K562 (cell line): ENCODE measurements at regions not wholly inside any gene's neighbourhood (a gene's known extent, or its start where the extent isn't known, plus 50 kb on each side); places are given as distances from the start of the nearest gene placed in this dataset.

Experiments used
- ATAC-seq: fragments of 200-7000 bp; cut with Tn5 transposase; 3 replicates; pipeline ENCODE4 v1.9.1; 2020; ENCODE audit warnings: moderate library complexity
- BruUV-seq: library from RNA; stranded (reverse); fragments of 400-500 nt; replicated peaks from 2 replicates; lab custom pipeline; 2021; lab: Mats Ljungman, UMichigan
- CTCF ChIA-PET: fragments of 300-600 bp; formaldehyde crosslinking; extraction: SDS; loops from one replicate; lab custom pipeline; 2021; ENCODE audit warnings: low intra/inter-chr PET ratio; lab: Yijun Ruan, JAX
- POLR2A ChIA-PET: fragments of 300-600, 350-650 bp; sonication (Branson Sonifier 250); formaldehyde crosslinking; extraction: SDS; loops from one replicate; lab custom pipeline; 2021; ENCODE audit warnings: antibody characterized with exemption, inconsistent platforms; lab: Yijun Ruan, JAX
- DNase-seq, 4 experiments: peaks; one replicate each; pipeline versions ENCODE4 v3.0.0 to v3.0.0-alpha.2; 2011 to 2018; ENCODE audit warnings: low spot score in 3 of 4, mixed read lengths in 3 of 4; ENCODE audit errors: extremely low read depth in 1 of 4
- FAIRE-seq: peaks from 2 replicates; lab custom pipeline; 2011; peaks lifted over from hg19 to GRCh38; lab: Jason Lieb, UNC
- H2AFZ ChIP-seq: 2 replicates; pipeline ENCODE4 v1.6.0; 2011; ENCODE audit warnings: low read depth, low read length, control low read depth, inconsistent platforms
- H3K27ac ChIP-seq: fragments of 200-600 bp; 3 replicates; pipeline ENCODE4 v1.8.0; 2011; ENCODE audit warnings: low read depth, mild to moderate bottlenecking, control low read depth, inconsistent platforms, low read length, moderate library complexity, mixed read lengths; ENCODE audit errors: extremely low read depth
- H3K27me3 ChIP-seq, 2 experiments: fragments of 300-600 bp in 1 of 2; 2 replicates in 1 of 2; 3 replicates in 1 of 2; pipeline versions ENCODE4 v1.6.0 to v1.8.0; 2011; ENCODE audit warnings: inconsistent platforms in 2 of 2, low read length in 2 of 2, mild to moderate bottlenecking in 1 of 2, mixed read lengths in 1 of 2, moderate library complexity in 1 of 2; ENCODE audit not compliant: control insufficient read depth in 2 of 2, insufficient read depth in 2 of 2
- H3K36me3 ChIP-seq: fragments of 300-600 bp; 3 replicates; pipeline ENCODE4 v1.8.0; 2011; ENCODE audit warnings: mild to moderate bottlenecking, low read length, inconsistent platforms; ENCODE audit not compliant: control insufficient read depth, insufficient read depth
- H3K4me1 ChIP-seq, 2 experiments: fragments of 200-600 bp in 1 of 2; replicated peaks in 1 of 2; 2 replicates in 1 of 2; 3 replicates in 1 of 2; pipeline versions ENCODE4 v1.5.1 to v1.8.0; 2011; ENCODE audit warnings: inconsistent platforms in 2 of 2, low read length in 2 of 2, mild to moderate bottlenecking in 1 of 2, mixed read lengths in 1 of 2, moderate library complexity in 1 of 2; ENCODE audit not compliant: control insufficient read depth in 2 of 2, insufficient read depth in 2 of 2
- H3K4me2 ChIP-seq: 2 replicates; pipeline ENCODE4 v1.6.1; 2011; ENCODE audit warnings: low read length, control low read depth, inconsistent platforms, mixed read lengths; ENCODE audit not compliant: insufficient read depth
- H3K4me3 ChIP-seq: fragments of 200-600 bp; sonication (generic), shearing (Covaris generic); 2 replicates; pipeline ENCODE4 v1.5.1; 2016; ENCODE audit warnings: control low read depth, inconsistent platforms
- H3K79me2 ChIP-seq: fragments of 200-600 bp; 3 replicates; pipeline ENCODE4 v1.8.0; 2011; ENCODE audit warnings: low read length, inconsistent platforms; ENCODE audit not compliant: control insufficient read depth, insufficient read depth
- H3K9ac ChIP-seq, 2 experiments: 2 replicates each; pipeline versions ENCODE4 v1.6.0 to v1.6.1; 2011; ENCODE audit warnings: low read depth in 2 of 2, low read length in 2 of 2, control low read depth in 1 of 2, inconsistent platforms in 1 of 2, mild to moderate bottlenecking in 1 of 2, mixed read lengths in 1 of 2; ENCODE audit not compliant: insufficient read depth in 1 of 2
- H3K9me1 ChIP-seq: one replicate; pipeline ENCODE4 v1.6.0; 2011; ENCODE audit warnings: inconsistent platforms, mild to moderate bottlenecking, low read length, moderate library complexity; ENCODE audit not compliant: control insufficient read depth, insufficient read depth
- H3K9me3 ChIP-seq: replicated peaks from 2 replicates; pipeline ENCODE4 v1.5.1; 2011; ENCODE audit warnings: low read depth, low read length, inconsistent platforms; ENCODE audit not compliant: control insufficient read depth, insufficient read depth
- H4K20me1 ChIP-seq: replicated peaks from 2 replicates; pipeline ENCODE4 v1.6.1; 2011; ENCODE audit warnings: low read length, inconsistent platforms, mixed read lengths; ENCODE audit not compliant: control insufficient read depth, insufficient read depth
- GATA2 ChIP-seq: sonication (generic); formaldehyde crosslinking; IDR thresholded peaks from 2 replicates; pipeline ENCODE4 v1.4.0; 2020; ENCODE audit warnings: mild to moderate bottlenecking, missing genetic modification reagents
- RBFOX2 ChIP-seq: fragments of 200-400 bp; formaldehyde crosslinking; IDR thresholded peaks from 2 replicates; pipeline ENCODE4 v1.6.1; 2017; ENCODE audit warnings: low read depth, mild to moderate bottlenecking, low read length, moderate library complexity
- ZC3H8 ChIP-seq: fragments of 450-650 bp; IDR thresholded peaks from 2 replicates; pipeline ENCODE4 v1.6.1; 2017
- ZNF239 ChIP-seq: fragments of 250-450 bp; sonication (Bioruptor Pico); IDR thresholded peaks from 2 replicates; pipeline ENCODE4 v1.4.0; 2020; ENCODE audit warnings: mild to moderate bottlenecking
- ZNF699 ChIP-seq: fragments of 250-450 bp; sonication (Bioruptor Pico); IDR thresholded peaks from 2 replicates; pipeline ENCODE4 v1.8.0; 2021; ENCODE audit warnings: mild to moderate bottlenecking, moderate library complexity; ENCODE audit not compliant: insufficient replicate concordance
- WGBS: fragments of 100-300 bp; shearing (Covaris generic); methylation state at CpG from one replicate; pipeline ENCODE4 v1.1.6; 2016; ENCODE audit warnings: low coverage, mixed read lengths; ENCODE audit not compliant: insufficient coverage; ENCODE audit errors: missing lambda C conversion rate; 5-methylcytosine and 5-hydroxymethylcytosine counted together
- in situ Hi-C: fragments of 300-500 bp; cut with MboI; formaldehyde crosslinking; loops from 4 replicates; pipeline ENCODE4 v1.15.0; 2018; ENCODE audit warnings: inconsistent platforms, mixed read lengths
- intact Hi-C: fragments of 100-400 bp; cut with micrococcal nuclease; formaldehyde crosslinking; loops from 2 replicates; pipeline ENCODE4 v1.14.2; 2022
- TF ChIP-seq, protein P1 (sequence below): sonication (generic); formaldehyde crosslinking; IDR thresholded peaks from 2 replicates; pipeline ENCODE4 v1.9.0; 2022; ENCODE audit warnings: mild to moderate bottlenecking, missing genetic modification reagents
- TF ChIP-seq, protein P2 (sequence below): fragments of 450-650 bp; IDR thresholded peaks from 2 replicates; pipeline ENCODE4 v1.6.1; 2016; ENCODE audit warnings: mild to moderate bottlenecking, moderate library complexity
- TF ChIP-seq, protein P3 (sequence below): IDR thresholded peaks from 2 replicates; pipeline ENCODE4 v1.6.1; 2011; ENCODE audit not compliant: insufficient read length; ENCODE audit errors: extremely low read depth

DNA sequence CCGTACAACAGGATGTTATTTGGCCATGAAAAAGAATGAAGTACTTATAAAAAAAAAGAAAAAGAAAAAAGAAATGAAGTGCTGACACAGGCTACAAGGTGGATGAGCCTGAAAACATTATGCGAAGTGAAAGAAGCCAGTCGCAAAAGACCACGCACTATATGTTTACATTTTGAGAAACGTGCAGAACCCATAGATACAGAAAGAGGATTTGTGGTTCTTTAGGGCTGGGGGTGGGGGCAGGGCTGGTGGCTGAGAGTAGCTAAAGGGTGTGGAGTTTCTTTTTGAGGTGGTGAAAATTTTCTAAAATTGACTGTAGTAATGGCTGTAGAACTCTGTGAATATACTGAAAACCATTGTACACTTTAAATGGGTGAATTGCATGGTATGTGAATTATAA, 86.0 kb upstream of the FAM20C start:
- H4K20me1 ChIP-seq = no peaks in the 10 kb centered on the region
- ChIA-PET POLR2A (no interaction called here), CTCF (no interaction called here)
- no peaks in the 10 kb centered on the region for H3K4me1 ChIP-seq
- DNase-seq (no peak), ATAC-seq (no peak), FAIRE-seq (no peak)
- WGBS = 2% methylated on average over 5 of the region's 5 CpGs
- in situ Hi-C loops = no loop called here
- no peaks in the 10 kb centered on the region for H3K79me2 ChIP-seq
- intact Hi-C loops = no loop called here
- no peak overlapping the region for H3K4me3 ChIP-seq
- H3K9me1 ChIP-seq = no peaks in the 10 kb centered on the region
- peaks cover 26 to 47% of the 10 kb centered on the region in 2 experiments; a peak in 4 of 5 replicates for H3K27me3 ChIP-seq
- H3K4me2 ChIP-seq = no peak overlapping the region
- H2AFZ ChIP-seq = no peak overlapping the region
- no peaks in the 10 kb centered on the region for H3K36me3 ChIP-seq
- H3K9me3 ChIP-seq = no peaks in the 10 kb centered on the region; the same call in 1 of the 2 replicates
- no peak overlapping the region for H3K9ac ChIP-seq
- no peak overlapping the region for H3K27ac ChIP-seq
- no TSS peak for BruUV-seq
- TF ChIP-seq, protein P1, sequence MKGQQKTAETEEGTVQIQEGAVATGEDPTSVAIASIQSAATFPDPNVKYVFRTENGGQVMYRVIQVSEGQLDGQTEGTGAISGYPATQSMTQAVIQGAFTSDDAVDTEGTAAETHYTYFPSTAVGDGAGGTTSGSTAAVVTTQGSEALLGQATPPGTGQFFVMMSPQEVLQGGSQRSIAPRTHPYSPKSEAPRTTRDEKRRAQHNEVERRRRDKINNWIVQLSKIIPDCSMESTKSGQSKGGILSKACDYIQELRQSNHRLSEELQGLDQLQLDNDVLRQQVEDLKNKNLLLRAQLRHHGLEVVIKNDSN (CRISPR knock-in tag) = no peak
- TF ChIP-seq ZNF239 (CRISPR knock-in tag) = no peak
- no peak for TF ChIP-seq GATA2 (CRISPR knock-in tag)
- TF ChIP-seq RBFOX2 = no peak
- TF ChIP-seq, protein P2, sequence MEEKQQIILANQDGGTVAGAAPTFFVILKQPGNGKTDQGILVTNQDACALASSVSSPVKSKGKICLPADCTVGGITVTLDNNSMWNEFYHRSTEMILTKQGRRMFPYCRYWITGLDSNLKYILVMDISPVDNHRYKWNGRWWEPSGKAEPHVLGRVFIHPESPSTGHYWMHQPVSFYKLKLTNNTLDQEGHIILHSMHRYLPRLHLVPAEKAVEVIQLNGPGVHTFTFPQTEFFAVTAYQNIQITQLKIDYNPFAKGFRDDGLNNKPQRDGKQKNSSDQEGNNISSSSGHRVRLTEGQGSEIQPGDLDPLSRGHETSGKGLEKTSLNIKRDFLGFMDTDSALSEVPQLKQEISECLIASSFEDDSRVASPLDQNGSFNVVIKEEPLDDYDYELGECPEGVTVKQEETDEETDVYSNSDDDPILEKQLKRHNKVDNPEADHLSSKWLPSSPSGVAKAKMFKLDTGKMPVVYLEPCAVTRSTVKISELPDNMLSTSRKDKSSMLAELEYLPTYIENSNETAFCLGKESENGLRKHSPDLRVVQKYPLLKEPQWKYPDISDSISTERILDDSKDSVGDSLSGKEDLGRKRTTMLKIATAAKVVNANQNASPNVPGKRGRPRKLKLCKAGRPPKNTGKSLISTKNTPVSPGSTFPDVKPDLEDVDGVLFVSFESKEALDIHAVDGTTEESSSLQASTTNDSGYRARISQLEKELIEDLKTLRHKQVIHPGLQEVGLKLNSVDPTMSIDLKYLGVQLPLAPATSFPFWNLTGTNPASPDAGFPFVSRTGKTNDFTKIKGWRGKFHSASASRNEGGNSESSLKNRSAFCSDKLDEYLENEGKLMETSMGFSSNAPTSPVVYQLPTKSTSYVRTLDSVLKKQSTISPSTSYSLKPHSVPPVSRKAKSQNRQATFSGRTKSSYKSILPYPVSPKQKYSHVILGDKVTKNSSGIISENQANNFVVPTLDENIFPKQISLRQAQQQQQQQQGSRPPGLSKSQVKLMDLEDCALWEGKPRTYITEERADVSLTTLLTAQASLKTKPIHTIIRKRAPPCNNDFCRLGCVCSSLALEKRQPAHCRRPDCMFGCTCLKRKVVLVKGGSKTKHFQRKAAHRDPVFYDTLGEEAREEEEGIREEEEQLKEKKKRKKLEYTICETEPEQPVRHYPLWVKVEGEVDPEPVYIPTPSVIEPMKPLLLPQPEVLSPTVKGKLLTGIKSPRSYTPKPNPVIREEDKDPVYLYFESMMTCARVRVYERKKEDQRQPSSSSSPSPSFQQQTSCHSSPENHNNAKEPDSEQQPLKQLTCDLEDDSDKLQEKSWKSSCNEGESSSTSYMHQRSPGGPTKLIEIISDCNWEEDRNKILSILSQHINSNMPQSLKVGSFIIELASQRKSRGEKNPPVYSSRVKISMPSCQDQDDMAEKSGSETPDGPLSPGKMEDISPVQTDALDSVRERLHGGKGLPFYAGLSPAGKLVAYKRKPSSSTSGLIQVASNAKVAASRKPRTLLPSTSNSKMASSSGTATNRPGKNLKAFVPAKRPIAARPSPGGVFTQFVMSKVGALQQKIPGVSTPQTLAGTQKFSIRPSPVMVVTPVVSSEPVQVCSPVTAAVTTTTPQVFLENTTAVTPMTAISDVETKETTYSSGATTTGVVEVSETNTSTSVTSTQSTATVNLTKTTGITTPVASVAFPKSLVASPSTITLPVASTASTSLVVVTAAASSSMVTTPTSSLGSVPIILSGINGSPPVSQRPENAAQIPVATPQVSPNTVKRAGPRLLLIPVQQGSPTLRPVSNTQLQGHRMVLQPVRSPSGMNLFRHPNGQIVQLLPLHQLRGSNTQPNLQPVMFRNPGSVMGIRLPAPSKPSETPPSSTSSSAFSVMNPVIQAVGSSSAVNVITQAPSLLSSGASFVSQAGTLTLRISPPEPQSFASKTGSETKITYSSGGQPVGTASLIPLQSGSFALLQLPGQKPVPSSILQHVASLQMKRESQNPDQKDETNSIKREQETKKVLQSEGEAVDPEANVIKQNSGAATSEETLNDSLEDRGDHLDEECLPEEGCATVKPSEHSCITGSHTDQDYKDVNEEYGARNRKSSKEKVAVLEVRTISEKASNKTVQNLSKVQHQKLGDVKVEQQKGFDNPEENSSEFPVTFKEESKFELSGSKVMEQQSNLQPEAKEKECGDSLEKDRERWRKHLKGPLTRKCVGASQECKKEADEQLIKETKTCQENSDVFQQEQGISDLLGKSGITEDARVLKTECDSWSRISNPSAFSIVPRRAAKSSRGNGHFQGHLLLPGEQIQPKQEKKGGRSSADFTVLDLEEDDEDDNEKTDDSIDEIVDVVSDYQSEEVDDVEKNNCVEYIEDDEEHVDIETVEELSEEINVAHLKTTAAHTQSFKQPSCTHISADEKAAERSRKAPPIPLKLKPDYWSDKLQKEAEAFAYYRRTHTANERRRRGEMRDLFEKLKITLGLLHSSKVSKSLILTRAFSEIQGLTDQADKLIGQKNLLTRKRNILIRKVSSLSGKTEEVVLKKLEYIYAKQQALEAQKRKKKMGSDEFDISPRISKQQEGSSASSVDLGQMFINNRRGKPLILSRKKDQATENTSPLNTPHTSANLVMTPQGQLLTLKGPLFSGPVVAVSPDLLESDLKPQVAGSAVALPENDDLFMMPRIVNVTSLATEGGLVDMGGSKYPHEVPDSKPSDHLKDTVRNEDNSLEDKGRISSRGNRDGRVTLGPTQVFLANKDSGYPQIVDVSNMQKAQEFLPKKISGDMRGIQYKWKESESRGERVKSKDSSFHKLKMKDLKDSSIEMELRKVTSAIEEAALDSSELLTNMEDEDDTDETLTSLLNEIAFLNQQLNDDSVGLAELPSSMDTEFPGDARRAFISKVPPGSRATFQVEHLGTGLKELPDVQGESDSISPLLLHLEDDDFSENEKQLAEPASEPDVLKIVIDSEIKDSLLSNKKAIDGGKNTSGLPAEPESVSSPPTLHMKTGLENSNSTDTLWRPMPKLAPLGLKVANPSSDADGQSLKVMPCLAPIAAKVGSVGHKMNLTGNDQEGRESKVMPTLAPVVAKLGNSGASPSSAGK = no peak
- TF ChIP-seq ZC3H8 = no peak
- TF ChIP-seq, protein P3, sequence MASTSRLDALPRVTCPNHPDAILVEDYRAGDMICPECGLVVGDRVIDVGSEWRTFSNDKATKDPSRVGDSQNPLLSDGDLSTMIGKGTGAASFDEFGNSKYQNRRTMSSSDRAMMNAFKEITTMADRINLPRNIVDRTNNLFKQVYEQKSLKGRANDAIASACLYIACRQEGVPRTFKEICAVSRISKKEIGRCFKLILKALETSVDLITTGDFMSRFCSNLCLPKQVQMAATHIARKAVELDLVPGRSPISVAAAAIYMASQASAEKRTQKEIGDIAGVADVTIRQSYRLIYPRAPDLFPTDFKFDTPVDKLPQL = no peak
- no peak for TF ChIP-seq ZNF699 (CRISPR knock-in tag)
